ENCODE measurements at regions not wholly inside any gene's neighbourhood (a gene's known extent, or its start where the extent isn't known, plus 50 kb on each side); places are given as distances from the start of the nearest gene placed in this dataset.

DNA sequence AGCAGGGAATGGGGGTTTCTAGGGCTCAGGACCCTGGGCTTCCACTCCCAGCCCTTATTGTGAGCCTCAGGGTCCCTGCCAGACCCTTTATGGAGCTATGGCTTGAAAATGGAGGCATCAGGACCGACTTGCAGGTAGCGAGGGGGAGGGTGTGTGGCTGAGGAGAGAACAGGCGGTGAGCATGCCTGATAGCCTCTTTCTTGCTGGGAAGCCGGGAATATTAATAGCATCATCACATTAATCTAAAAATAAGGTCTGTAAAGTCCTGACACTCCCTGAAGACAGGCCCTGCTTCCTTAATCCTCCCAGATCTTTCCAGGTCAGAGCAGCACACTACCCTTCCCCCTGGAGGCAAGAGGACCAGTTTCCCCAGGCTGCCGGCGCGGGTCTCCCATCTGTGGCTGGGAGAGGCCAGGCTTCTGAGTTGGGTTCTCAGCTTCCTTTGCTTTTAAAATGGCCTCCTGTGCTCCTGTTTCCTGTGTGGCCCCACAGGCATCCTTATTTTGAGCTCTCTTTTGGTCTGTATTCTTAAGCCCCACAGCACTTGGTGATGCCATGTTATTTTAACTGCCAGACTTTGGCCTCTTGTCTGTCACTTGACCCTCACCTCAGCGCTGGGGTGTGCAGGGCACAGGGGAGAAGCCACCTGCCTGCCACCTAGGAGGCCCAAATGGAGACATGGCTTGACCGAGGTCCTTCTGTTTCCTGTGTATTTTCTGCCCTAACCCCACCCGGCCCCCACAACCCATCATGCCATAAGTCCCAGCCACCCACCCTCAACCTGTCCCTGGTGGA, 185.0 kb upstream of the TOPAZ1 start:
- no peaks in the 10 kb centered on the region for H3K9me3 ChIP-seq
- no peaks in the 10 kb centered on the region for H3K36me3 ChIP-seq
- intact Hi-C loops (cut with DNase I), result no loop called here
- DNase-seq (ENCODE audit: extremely low spot score in 2 of 2), result no peak
- TF ChIP-seq, protein P1, sequence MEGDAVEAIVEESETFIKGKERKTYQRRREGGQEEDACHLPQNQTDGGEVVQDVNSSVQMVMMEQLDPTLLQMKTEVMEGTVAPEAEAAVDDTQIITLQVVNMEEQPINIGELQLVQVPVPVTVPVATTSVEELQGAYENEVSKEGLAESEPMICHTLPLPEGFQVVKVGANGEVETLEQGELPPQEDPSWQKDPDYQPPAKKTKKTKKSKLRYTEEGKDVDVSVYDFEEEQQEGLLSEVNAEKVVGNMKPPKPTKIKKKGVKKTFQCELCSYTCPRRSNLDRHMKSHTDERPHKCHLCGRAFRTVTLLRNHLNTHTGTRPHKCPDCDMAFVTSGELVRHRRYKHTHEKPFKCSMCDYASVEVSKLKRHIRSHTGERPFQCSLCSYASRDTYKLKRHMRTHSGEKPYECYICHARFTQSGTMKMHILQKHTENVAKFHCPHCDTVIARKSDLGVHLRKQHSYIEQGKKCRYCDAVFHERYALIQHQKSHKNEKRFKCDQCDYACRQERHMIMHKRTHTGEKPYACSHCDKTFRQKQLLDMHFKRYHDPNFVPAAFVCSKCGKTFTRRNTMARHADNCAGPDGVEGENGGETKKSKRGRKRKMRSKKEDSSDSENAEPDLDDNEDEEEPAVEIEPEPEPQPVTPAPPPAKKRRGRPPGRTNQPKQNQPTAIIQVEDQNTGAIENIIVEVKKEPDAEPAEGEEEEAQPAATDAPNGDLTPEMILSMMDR (IDR thresholded peaks at IDR 0.05), result no peak
- no peak for TF ChIP-seq POLR2A (IDR thresholded peaks at IDR 0.05)
- TF ChIP-seq POLR2AphosphoS5 (IDR thresholded peaks at IDR 0.05; ENCODE audit: insufficient read depth in 1 of 2, low read depth in 1 of 2), result no peak
- H3K27ac ChIP-seq, result no peak overlapping the region
- H3K27me3 ChIP-seq, result no peaks in the 10 kb centered on the region
- no peak overlapping the region for H3K4me3 ChIP-seq
- no peaks in the 10 kb centered on the region for H3K4me1 ChIP-seq

DNA sequence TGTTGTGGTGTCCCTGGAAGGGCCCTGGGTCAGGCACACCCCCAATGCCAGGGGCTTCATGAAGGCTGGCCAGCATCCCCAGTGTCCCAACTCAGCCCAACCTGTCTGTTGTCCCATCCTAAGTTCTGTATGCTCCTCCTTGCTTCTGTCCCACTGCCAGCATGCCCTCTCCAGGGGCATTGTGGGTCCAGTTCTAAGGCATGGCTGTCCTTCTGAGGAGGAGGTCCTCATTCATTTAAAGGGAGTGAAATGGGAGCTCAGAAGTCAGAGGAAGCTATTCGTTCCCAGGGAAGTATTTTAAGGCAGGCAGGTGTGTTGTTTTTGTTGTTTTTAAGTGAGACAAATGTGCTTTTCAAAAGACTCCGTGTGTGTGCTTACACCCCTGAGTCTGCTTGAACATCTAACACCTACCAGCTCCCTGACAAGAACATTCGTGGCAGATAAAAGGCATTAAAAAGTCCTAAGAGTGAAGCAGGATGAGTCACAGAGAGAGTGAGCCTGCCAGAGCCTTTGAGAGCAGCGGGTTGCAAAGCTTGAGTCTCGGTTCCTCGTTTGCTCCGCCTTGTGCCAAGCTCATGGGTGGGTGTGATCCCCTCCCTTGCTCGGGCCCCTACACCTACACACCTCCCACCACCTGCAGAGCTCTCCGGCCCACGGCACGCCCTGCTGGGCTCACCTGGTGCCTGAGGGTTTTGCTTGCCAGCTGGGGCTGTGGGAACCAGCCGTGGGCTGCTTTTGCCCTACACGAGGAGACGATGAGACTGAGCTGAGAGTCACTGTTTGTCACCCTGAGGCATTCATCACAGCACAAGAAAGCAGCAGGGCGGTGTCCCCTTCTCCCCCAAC, 183.4 kb upstream of the TOPAZ1 start:
- Histone ChIP-seq H3K27me3 (no peaks in the 10 kb centered on the region), H3K27ac (no peak overlapping the region), H3K4me3 (no peak overlapping the region), H3K4me1 (no peaks in the 10 kb centered on the region), H3K9me3 (no peaks in the 10 kb centered on the region), H3K36me3 (no peaks in the 10 kb centered on the region)
- TF ChIP-seq POLR2AphosphoS5 (IDR thresholded peaks at IDR 0.05; ENCODE audit: insufficient read depth in 1 of 2, low read depth in 1 of 2), result no peak
- intact Hi-C loops (cut with DNase I), result no loop called here
- no peak for DNase-seq (ENCODE audit: extremely low spot score in 2 of 2)

DNA sequence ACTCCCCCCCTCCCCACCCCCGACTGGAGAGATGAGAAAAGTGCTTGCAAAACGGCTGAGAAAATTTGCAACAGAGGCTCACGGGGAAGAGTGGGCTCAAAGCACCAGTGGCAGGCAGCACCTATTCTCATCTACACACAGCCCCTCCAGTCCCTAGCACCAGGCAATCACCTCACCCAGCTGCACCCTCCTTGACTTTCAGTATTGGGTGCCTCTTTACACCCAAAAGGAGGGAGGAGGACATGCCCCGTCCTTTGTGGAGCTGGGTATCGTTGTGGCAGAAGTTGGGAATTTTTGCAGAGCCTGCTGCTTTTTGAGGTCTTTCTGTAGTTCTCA, 182.8 kb upstream of the TOPAZ1 start:
- no peak overlapping the region for H3K27ac ChIP-seq
- H3K27me3 ChIP-seq, result no peaks in the 10 kb centered on the region
- intact Hi-C loops (cut with DNase I), result no loop called here
- no peaks in the 10 kb centered on the region for H3K36me3 ChIP-seq
- no peaks in the 10 kb centered on the region for H3K4me1 ChIP-seq
- H3K9me3 ChIP-seq, result no peaks in the 10 kb centered on the region
- no peak for TF ChIP-seq POLR2A (IDR thresholded peaks at IDR 0.05)
- TF ChIP-seq POLR2AphosphoS5 (IDR thresholded peaks at IDR 0.05; ENCODE audit: insufficient read depth in 1 of 2, low read depth in 1 of 2), result no peak
- TF ChIP-seq, protein P1 (IDR thresholded peaks at IDR 0.05), result no peak
- no peak overlapping the region for H3K4me3 ChIP-seq
- no peak for DNase-seq (ENCODE audit: extremely low spot score in 2 of 2)

DNA sequence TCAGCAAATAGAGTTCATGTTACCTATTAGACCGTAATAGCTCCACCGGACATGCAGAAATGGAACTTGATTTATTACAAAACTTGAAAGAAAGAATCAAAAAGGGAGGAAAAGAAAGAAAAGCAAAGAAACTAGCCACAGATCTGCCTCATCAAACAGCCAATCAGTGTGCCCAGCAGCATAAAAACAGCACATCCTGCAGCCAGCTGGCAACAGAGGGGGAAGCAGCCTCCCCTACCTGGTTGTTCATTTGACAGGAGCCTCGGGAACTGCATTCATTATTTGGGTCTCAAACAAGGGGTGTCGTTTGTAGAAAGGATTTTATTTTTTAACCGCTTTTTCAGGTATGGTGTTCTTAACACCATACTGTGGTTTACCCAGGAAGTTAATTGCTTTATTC, 181.5 kb upstream of the TOPAZ1 start:
- intact Hi-C loops (cut with DNase I), result no loop called here
- Histone ChIP-seq H3K36me3 (no peaks in the 10 kb centered on the region), H3K4me3 (no peak overlapping the region), H3K27ac (no peak overlapping the region), H3K27me3 (no peaks in the 10 kb centered on the region), H3K4me1 (no peaks in the 10 kb centered on the region), H3K9me3 (no peaks in the 10 kb centered on the region)
- no peak for DNase-seq (ENCODE audit: extremely low spot score in 2 of 2)
- TF ChIP-seq POLR2AphosphoS5 (IDR thresholded peaks at IDR 0.05; ENCODE audit: insufficient read depth in 1 of 2, low read depth in 1 of 2) (no peak), POLR2A (IDR thresholded peaks at IDR 0.05) (no peak)
- TF ChIP-seq, protein P1 (IDR thresholded peaks at IDR 0.05), result no peak

DNA sequence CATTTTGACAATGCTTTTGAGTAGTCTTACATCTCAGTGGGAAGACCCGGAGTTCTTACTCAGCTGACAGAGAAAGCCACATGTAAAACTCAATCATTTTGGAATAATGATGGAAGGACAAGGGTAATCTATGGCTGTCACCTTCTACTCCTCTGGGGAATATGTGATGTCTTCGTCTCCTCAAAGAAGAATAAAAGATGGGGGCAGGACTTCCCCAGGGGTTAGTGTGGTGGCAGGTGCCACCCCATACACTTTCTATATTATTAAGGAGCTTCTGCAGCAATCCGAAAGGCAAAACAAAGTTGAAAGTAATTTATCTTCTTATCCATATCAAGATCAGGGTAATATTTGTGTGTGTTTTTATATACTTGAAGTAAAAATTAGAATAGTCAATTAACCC, 180.4 kb upstream of the TOPAZ1 start:
- Histone ChIP-seq H3K27me3 (no peaks in the 10 kb centered on the region), H3K27ac (no peak overlapping the region)
- intact Hi-C loops (cut with DNase I), result no loop called here

More for the DNA sequence above, 180.4 kb upstream of the TOPAZ1 start:
- DNase-seq (ENCODE audit: extremely low spot score in 2 of 2), result no peak
- Histone ChIP-seq H3K36me3 (no peaks in the 10 kb centered on the region), H3K9me3 (no peaks in the 10 kb centered on the region), H3K4me1 (no peaks in the 10 kb centered on the region), H3K4me3 (no peak overlapping the region)
- TF ChIP-seq, protein P1 (IDR thresholded peaks at IDR 0.05), result no peak
- TF ChIP-seq POLR2AphosphoS5 (IDR thresholded peaks at IDR 0.05; ENCODE audit: insufficient read depth in 1 of 2, low read depth in 1 of 2), result no peak
- no peak for TF ChIP-seq POLR2A (IDR thresholded peaks at IDR 0.05)

Measured in vagina (tissue), 2 donors.